ENCODE measurements at regions not wholly inside any gene's neighbourhood (a gene's known extent, or its start where the extent isn't known, plus 50 kb on each side); places are given as distances from the start of the nearest gene placed in this dataset.
"Not testable (repeated sequence)": the region's sequence is repeated elsewhere in the genome, so short reads cannot be mapped to it uniquely, and the experiment has no call there.

GRCh38 chr1:195715652-195716051, 892.6 kb downstream of the KCNT2 start:
- no peak for DNase-seq (ENCODE audit: low read depth in 2 of 3, low spot score in 2 of 3)

- DNase-seq (ENCODE audit: low read depth in 2 of 3, low spot score in 2 of 3): peak in 1 of 3 donors; percentile 64
Measured at GRCh38 chr1:195714248-195714647, 894.0 kb downstream of the KCNT2 start.

DNA sequence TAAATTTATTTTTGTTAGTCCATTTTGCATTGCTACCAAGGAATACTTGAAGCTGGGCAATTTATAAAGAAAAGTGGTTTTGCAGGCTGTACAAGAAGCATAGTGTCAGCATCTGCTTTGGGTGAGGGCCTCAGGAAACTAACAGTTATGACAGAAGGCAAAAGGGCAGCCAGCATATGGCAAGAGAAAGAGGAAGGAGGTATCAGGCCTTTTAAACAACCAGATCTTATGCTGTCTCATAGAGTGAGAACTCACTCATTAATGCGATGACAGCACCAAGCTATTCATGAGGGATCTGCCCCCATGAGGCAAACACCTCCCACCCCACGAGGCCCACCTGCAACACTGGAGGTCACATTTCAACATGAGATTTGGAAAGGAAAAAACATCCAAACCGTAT, 898.4 kb downstream of the KCNT2 start:
- peak in 1 of 3 donors; percentile 83 for DNase-seq (ENCODE audit: low read depth in 2 of 3, low spot score in 2 of 3)

- DNase-seq (ENCODE audit: low read depth in 2 of 3, low spot score in 2 of 3): no peak
Measured at GRCh38 chr1:195704028-195704427, 904.2 kb downstream of the KCNT2 start.

- no peak for DNase-seq (ENCODE audit: low read depth in 2 of 3, low spot score in 2 of 3)
Measured at GRCh38 chr1:195701149-195701548, 907.1 kb downstream of the KCNT2 start.

DNA sequence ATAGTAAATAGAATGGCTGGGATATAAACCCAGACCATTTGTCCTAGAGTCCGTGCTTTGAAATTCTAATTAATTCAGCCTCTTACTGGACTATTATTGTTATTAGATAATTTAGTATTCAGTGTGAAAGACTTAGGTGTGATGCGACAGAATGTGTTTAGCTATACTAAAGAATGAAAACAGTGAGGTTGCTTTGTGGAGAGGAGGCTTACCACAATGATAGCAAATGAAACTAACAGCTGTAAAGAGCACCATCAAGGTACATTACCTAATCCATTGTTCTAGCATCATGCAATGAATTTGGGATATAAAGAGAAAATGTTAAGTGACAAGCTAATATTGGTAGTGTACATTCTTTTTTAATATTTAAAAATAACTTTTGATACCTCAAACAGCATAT, 911.1 kb downstream of the KCNT2 start:
- DNase-seq (ENCODE audit: low read depth in 2 of 3, low spot score in 2 of 3): no peak

- DNase-seq (ENCODE audit: low read depth in 2 of 3, low spot score in 2 of 3): no peak
Measured at GRCh38 chr1:195686764-195687163, 921.5 kb downstream of the KCNT2 start.

GRCh38 chr1:195664628-195665027, 943.6 kb downstream of the KCNT2 start:
- DNase-seq (ENCODE audit: low read depth in 2 of 3, low spot score in 2 of 3): no peak

DNA sequence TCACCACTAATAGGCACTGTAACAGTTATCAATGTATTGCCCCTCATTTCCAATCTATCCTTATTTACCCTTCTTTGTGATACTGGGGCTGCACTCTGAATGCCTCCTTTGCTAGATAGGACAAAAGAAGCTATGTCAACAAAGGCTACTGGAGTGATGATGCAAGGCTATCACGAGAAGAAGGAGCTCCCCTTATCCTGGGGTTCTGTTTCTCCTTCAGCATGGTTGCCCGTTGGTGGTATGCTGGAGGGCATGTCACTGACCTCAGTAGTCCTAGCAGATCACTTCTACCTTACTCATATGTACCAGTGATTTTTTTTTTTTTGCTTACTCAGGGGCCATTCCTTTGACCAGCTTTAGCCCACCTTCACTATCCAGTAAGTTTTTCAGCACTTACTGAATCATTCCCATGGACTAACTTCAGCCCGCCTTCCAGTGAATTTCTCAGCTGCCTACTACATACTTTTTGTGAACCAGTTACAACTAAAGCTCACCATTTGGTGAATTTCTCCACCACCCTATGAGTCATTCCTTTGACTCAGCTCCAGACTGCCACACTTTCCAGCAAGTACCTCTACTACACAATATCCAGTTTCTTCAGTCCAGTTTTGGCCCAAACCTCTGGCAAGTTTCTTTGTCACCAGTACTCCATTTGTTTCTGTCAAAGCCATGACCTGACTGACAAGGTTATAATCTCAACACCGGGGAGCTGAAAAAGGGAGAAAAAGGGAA, 944.5 kb downstream of the KCNT2 start:
- no peak for DNase-seq (ENCODE audit: low read depth in 2 of 3, low spot score in 2 of 3)

GRCh38 chr1:195656780-195657179, 951.5 kb downstream of the KCNT2 start:
- no peak for DNase-seq (ENCODE audit: low read depth in 2 of 3, low spot score in 2 of 3)

DNA sequence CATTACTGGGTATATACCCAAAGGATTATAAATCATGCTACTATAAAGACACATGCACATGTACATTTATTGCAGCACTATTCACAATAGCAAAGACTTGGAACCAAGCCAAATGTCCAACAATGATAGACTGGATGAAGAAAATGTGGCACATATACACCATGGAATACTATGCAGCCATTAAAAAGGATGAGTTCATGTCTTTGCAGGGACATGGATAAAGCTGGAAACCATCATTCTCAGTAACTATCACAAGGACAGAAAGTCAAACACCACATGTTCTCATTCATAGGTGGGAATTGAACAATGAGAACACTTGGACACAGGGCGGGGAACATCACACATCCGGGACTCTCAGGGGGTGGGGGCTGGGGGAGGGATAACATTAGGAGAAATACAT, 959.4 kb downstream of the KCNT2 start:
- not testable (repeated sequence) for DNase-seq (ENCODE audit: low read depth in 2 of 3, low spot score in 2 of 3)

- DNase-seq (ENCODE audit: low read depth in 2 of 3, low spot score in 2 of 3): no peak
Measured at GRCh38 chr1:195637539-195637938, 970.7 kb downstream of the KCNT2 start.

DNA sequence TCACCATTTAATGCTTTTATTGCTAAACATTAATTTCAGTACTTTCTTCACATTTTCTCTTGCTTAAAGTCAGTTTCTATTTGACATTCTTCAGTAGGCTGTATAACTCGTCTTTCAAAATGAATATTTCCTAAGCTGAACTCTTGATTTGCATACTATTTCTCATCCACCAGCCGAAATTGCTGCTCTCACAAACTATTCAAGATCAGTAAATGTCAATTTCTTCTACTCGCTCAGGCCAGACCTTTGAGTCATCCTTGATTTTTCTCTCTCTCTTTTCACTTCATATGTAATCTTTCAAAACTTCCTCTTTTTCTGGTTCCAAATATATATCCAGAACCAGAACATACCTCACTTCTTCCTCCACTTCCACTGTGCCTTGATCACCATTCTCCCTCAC, 990.0 kb downstream of the KCNT2 start:
- no peak for DNase-seq (ENCODE audit: low read depth in 2 of 3, low spot score in 2 of 3)

GRCh38 chr1:195617106-195617505, 991.1 kb downstream of the KCNT2 start:
- no peak for DNase-seq (ENCODE audit: low read depth in 2 of 3, low spot score in 2 of 3)

GRCh38 chr1:195608883-195609282, 999.4 kb downstream of the KCNT2 start:
- no peak for DNase-seq (ENCODE audit: low read depth in 2 of 3, low spot score in 2 of 3)

DNA sequence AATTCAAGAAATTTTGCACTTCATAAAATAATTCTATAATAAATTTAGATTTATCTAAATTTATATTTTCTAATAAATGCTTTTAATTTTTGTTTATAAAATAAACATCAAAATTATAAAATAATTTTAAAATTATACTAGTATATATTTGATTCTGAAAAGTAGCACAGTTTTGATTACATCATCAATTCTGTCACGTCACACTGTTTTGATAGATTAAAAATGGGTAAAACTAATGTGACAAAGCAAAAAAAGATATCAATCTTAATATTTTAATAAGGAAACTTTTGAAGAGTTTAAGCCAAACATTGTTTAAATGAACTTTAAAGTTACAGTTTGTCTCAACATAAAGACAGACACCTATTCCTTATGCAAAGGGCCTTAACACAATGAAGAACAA, 1001.8 kb downstream of the KCNT2 start:
- no peak for DNase-seq (ENCODE audit: low read depth in 2 of 3, low spot score in 2 of 3)

DNA sequence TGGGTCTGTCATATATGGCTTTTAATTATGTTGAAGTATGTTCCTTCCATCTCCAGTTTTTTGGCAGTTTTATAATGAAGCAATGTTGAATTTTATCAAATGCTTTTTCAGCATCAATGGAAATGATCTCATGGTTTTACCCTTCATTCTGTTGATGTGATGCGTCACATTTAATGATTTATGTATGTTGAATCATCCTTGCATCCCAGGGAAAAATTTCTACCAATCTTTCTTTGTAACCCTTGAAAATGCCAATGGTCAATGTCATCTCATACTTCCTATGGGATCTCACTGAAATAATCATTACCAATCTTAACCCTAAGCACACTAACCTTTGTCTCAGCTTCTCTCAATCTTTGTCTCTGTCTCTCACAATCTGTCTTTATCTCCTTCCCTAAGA, 1004.0 kb downstream of the KCNT2 start:
- no peak for DNase-seq (ENCODE audit: low read depth in 2 of 3, low spot score in 2 of 3)

GRCh38 chr1:195597891-195598290, 1010.3 kb downstream of the KCNT2 start:
- no peak for DNase-seq (ENCODE audit: low read depth in 2 of 3, low spot score in 2 of 3)

DNA sequence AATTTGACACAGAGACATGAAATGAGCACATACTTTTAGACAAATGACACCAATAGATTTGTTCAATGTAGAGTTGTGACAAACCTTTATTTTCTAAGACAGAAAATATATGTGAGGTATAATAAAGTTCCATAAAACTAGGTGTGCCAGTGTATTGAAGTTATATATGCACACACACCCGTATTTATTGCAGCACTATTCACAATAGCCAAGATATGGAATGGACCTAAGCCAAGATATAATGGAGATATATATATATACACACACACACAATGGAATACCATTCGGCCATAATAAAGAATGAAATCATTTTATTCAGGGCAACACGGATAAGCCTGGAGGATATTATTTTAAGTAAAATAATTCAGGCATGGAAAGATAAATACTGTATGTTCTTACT, 1013.5 kb downstream of the KCNT2 start:
- DNase-seq (ENCODE audit: low read depth in 2 of 3, low spot score in 2 of 3): no peak

- DNase-seq (ENCODE audit: low read depth in 2 of 3, low spot score in 2 of 3): no peak
Measured at GRCh38 chr1:195594322-195594721, 1013.9 kb downstream of the KCNT2 start.

DNA sequence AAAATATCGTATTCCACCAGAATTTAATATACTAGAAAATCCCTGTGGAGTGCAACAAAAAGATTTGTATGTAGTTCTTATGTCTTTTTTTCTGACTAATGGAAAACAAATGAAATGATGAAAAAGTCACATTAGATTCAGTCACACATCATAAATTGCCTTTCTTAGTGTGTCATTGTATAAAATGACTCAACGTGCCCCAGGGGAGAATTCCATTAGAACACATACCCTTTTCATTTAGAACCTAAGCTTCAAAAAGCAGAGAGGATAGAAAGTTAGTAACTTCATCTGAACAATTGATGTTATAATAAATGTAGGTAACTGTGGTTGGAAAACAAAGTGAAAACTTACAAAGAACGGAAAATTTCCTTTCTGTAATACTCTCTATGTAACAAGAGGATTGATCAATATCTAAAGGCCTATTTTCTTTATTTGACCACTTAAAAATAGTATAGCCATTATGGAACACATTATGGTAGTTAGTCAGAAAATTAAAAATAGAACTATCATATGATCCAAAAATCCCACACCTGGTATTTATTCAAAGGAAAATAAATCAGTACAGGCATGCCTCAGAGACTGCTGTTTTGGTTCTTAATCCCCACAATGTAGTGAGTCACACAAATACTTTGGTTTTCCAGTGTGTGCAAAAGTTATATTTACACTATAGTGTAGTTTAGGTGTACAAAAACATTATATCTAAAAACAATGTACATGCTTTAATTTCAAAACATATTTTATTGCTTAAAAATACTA, 1016.1 kb downstream of the KCNT2 start:
- no peak for DNase-seq (ENCODE audit: low read depth in 2 of 3, low spot score in 2 of 3)

- DNase-seq (ENCODE audit: low read depth in 2 of 3, low spot score in 2 of 3): no peak
Measured at GRCh38 chr1:195590649-195591048, 1017.6 kb downstream of the KCNT2 start.

Measured in hematopoietic multipotent progenitor cell (in vitro differentiated cells).